ENCODE measurements at regions not wholly inside any gene's neighbourhood (a gene's known extent, or its start where the extent isn't known, plus 50 kb on each side); places are given as distances from the start of the nearest gene placed in this dataset.

- H3K4me3 ChIP-seq (ENCODE audit: low read depth, low read length), result no peak overlapping the region
- TF ChIP-seq, protein P1, sequence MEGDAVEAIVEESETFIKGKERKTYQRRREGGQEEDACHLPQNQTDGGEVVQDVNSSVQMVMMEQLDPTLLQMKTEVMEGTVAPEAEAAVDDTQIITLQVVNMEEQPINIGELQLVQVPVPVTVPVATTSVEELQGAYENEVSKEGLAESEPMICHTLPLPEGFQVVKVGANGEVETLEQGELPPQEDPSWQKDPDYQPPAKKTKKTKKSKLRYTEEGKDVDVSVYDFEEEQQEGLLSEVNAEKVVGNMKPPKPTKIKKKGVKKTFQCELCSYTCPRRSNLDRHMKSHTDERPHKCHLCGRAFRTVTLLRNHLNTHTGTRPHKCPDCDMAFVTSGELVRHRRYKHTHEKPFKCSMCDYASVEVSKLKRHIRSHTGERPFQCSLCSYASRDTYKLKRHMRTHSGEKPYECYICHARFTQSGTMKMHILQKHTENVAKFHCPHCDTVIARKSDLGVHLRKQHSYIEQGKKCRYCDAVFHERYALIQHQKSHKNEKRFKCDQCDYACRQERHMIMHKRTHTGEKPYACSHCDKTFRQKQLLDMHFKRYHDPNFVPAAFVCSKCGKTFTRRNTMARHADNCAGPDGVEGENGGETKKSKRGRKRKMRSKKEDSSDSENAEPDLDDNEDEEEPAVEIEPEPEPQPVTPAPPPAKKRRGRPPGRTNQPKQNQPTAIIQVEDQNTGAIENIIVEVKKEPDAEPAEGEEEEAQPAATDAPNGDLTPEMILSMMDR (IDR thresholded peaks at IDR 0.05; ENCODE audit: low read depth, low read length), result no peak
Measured at GRCh38 chr1:39122056-39122455, 82.4 kb upstream of the MACF1 start.

DNA sequence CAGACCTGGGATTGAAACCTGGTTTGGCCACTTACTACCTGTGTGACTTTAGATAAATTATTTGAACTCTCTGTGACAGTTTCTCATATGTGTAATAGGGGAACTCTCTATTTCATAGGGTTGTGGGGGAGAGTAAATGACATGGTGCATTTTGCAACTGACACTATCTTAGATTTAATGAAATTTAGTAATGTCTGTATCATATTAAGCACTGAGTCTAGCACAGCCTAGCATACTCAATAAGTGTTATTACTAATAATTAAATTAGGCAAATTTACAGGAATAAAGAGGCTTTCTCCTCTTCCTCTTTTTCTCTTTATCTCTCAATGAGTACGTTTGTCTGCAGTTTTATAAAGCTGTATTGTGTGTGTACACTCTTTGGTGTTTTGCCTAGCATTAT lies 80.2 kb upstream of the MACF1 start:
- TF ChIP-seq, protein P1 (IDR thresholded peaks at IDR 0.05; ENCODE audit: low read depth, low read length), result no peak
- no peak overlapping the region for H3K4me3 ChIP-seq (ENCODE audit: low read depth, low read length)

DNA sequence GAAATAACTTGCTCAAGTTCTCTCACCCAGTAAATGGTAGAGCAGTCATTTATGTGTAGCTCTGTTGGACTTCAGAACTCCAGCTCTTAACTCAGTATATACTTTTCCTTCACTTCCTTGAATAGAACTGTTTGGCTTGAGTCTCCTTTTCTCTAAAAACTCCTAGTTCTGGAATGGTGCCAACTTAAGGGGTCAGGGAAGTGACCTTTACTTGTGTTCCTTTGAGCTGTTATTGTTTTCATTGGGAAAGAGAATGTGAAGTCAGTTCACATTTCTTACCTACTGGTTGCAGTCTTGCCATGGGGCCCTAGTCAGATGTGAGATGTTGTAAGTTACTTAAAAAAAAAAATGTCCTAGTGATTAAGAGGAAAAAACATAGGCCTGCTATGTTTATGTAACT lies 77.0 kb upstream of the MACF1 start:
- H3K4me3 ChIP-seq (ENCODE audit: low read depth, low read length), result no peak overlapping the region
- TF ChIP-seq, protein P1 (IDR thresholded peaks at IDR 0.05; ENCODE audit: low read depth, low read length), result no peak

- TF ChIP-seq, protein P1 (IDR thresholded peaks at IDR 0.05; ENCODE audit: low read depth, low read length), result no peak
- no peak overlapping the region for H3K4me3 ChIP-seq (ENCODE audit: low read depth, low read length)
Measured at GRCh38 chr1:39128126-39128525, 76.4 kb upstream of the MACF1 start.

DNA sequence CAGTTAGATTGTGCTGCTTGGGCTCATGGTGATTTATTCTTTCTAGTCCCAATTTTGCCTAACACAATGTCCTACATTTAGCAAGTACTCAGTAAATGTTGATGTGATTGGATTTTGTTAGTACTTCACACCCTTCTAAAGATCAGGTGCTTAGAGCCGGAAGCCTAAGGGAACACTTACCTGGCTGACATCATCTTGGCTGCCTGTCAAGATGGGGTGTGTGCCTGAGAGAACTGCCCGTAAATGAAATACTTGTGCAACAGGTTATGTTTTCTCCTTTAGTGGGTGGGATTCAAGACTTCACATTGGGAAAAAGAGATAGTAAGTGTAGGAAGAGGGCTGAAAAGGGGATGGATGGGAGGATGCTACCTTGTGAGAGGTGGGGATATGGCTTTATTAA lies 75.5 kb upstream of the MACF1 start:
- TF ChIP-seq, protein P1 (IDR thresholded peaks at IDR 0.05; ENCODE audit: low read depth, low read length), result no peak
- H3K4me3 ChIP-seq (ENCODE audit: low read depth, low read length), result no peak overlapping the region

DNA sequence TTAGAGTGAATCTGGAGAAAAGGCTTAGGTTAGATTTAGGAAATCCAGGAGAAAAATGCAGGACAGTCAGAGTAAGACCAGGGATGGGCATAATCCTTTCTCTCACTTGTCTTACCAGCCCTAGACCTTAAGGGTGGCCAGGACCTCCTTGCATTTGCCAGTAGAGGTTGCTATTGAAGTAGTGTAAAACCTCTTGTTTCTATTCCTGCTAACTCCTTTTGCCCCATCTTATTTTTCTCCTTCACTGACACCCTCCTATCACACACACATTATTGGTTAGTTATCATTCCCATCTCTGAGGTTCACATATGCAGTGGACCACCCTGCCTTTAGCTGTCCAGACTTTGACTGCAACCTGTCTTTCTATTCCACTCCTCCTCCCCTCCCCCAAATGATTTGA lies 75.0 kb upstream of the MACF1 start:
- no peak overlapping the region for H3K4me3 ChIP-seq (ENCODE audit: low read depth, low read length)
- TF ChIP-seq, protein P1 (IDR thresholded peaks at IDR 0.05; ENCODE audit: low read depth, low read length), result peak; percentile 43; the same call in 1 of the 2 replicates

DNA sequence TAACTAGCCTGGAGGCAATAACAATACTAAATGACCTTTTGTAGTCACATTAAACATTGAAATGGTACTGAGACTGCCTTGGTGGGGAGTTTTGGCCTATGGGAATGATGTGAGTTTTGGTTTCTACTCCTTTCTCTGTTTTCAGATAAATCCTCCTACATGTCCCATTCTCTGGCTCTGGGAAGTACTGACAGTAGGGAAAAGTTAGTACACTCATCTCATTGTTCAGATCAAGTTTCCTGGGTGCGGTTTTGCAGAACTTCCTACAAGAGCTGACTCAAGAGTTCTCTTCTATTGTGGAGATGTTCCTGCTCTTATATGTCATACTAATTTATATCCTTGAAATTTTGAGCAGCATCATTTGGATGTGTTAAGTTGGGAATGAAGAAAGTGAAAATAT lies 74.2 kb upstream of the MACF1 start:
- TF ChIP-seq, protein P1 (IDR thresholded peaks at IDR 0.05; ENCODE audit: low read depth, low read length), result no peak
- H3K4me3 ChIP-seq (ENCODE audit: low read depth, low read length), result no peak overlapping the region

All from WI38 (cell line).